DND-41 (cell line): ENCODE measurements at regions not wholly inside any gene's neighbourhood (a gene's known extent, or its start where the extent isn't known, plus 50 kb on each side); places are given as distances from the start of the nearest gene placed in this dataset.

Experiments used
- EZH2 ChIP-seq: IDR thresholded peaks from 3 replicates; pipeline ENCODE4 v1.6.1; 2012; ENCODE audit warnings: borderline replicate concordance, low read depth, mild to moderate bottlenecking, moderate library complexity, low read length, inconsistent platforms; ENCODE audit not compliant: severe bottlenecking
- TF ChIP-seq, protein P1 (sequence below): IDR thresholded peaks from 2 replicates; pipeline ENCODE4 v1.5.1; 2012; ENCODE audit warnings: borderline replicate concordance, low read length, moderate library complexity, mild to moderate bottlenecking; ENCODE audit not compliant: poor library complexity, severe bottlenecking; ENCODE audit errors: extremely low read depth

DNA sequence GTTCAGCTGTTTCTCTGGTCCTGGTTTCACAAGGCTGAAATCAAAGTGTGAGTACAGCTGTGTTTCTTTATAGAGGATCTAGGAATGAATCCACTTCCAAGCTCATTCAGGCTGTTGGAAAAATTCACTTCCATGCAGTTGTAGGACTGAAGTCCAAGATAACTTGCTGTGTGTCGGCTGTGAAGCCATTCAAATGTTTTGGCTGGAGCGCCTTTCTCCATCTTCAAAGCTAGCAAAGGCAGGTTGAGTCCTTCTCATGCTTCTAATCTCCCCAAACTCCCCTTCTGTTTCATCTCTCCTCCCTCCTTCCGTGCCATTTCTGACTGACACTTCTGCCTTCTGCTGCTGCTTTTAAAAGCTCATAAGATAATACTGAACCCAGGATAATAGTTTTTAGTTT, 1195.4 kb upstream of the LRRN3 start:
- TF ChIP-seq, protein P1, sequence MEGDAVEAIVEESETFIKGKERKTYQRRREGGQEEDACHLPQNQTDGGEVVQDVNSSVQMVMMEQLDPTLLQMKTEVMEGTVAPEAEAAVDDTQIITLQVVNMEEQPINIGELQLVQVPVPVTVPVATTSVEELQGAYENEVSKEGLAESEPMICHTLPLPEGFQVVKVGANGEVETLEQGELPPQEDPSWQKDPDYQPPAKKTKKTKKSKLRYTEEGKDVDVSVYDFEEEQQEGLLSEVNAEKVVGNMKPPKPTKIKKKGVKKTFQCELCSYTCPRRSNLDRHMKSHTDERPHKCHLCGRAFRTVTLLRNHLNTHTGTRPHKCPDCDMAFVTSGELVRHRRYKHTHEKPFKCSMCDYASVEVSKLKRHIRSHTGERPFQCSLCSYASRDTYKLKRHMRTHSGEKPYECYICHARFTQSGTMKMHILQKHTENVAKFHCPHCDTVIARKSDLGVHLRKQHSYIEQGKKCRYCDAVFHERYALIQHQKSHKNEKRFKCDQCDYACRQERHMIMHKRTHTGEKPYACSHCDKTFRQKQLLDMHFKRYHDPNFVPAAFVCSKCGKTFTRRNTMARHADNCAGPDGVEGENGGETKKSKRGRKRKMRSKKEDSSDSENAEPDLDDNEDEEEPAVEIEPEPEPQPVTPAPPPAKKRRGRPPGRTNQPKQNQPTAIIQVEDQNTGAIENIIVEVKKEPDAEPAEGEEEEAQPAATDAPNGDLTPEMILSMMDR = no peak
- no peak for TF ChIP-seq EZH2
